ENCODE measurements at regions not wholly inside any gene's neighbourhood (a gene's known extent, or its start where the extent isn't known, plus 50 kb on each side); places are given as distances from the start of the nearest gene placed in this dataset.

GRCh38 chr12:47319746-47320145, 240.0 kb upstream of the AMIGO2 start:
- intact Hi-C loops (cut with micrococcal nuclease; ENCODE audit: unreplicated experiment): no loop called here
- no TSS peak for BruUV-seq (replicated peaks)
- no peaks in the 10 kb centered on the region for H3K36me3 ChIP-seq (replicated peaks in 1 of 2; ENCODE audit: control insufficient read depth in 1 of 2, insufficient read depth in 2 of 2, low read length in 2 of 2)
- H3K27ac ChIP-seq (ENCODE audit: extremely low read length, insufficient read depth, low read length): no peak overlapping the region
- H3K4me1 ChIP-seq (ENCODE audit: insufficient read depth, low read length): no peaks in the 10 kb centered on the region
- TF ChIP-seq RNF2 (conservative IDR thresholded peaks at IDR 0.05; ENCODE audit: low read depth) (no peak), MTA3 (CRISPR knock-in tag; IDR thresholded peaks at IDR 0.05) (no peak)
- TF ChIP-seq, protein P1, sequence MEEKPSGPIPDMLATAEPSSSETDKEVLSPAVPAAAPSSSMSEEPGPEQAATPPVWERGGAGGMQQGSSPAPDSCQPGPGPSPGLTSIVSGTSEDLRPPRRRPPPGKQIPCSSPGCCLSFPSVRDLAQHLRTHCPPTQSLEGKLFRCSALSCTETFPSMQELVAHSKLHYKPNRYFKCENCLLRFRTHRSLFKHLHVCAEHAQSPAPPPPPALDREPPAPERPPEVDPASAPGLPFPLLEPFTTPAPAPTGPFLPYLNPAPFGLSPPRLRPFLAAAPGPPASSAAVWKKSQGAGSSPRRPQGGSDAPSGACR (CRISPR knock-in tag; IDR thresholded peaks at IDR 0.05): no peak
- no peaks in the 10 kb centered on the region for H3K27me3 ChIP-seq (ENCODE audit: control insufficient read depth in 1 of 2, insufficient read depth in 2 of 2, low read length in 2 of 2)
- 82% methylated on average over 1 of the region's 1 CpG for WGBS (ENCODE audit: low lambda C conversion rate)
- H4K20me1 ChIP-seq (ENCODE audit: insufficient read depth, low read length): no peaks in the 10 kb centered on the region
- no peaks in the 10 kb centered on the region for H3K9me3 ChIP-seq (ENCODE audit: low read length)
- ChIA-PET POLR2A (no interaction called here), CTCF (ENCODE audit: low intra/inter-chr PET ratio, low total read pairs) (no interaction called here)
- H3K4me3 ChIP-seq (replicated peaks in 1 of 3; ENCODE audit: insufficient read depth in 1 of 3, low read depth in 2 of 3, low read length in 3 of 3): no peak overlapping the region
- FAIRE-seq (no peak), ATAC-seq (no peak), DNase-seq (ENCODE audit: low spot score) (no peak)
- H3K4me2 ChIP-seq (ENCODE audit: low read depth, low read length): no peak overlapping the region
- no peak overlapping the region for H2AFZ ChIP-seq (ENCODE audit: low read length)
- H3K79me2 ChIP-seq (ENCODE audit: insufficient read depth, low read length): no peaks in the 10 kb centered on the region
- H3K9ac ChIP-seq (ENCODE audit: insufficient read depth, low read depth, low read length): no peak overlapping the region
- in situ Hi-C loops (cut with HindIII; ENCODE audit: extremely low pct_ligation_motif_present, low pct_unique_long_range_greater_than_20kb): loop anchor here (25.0 kb wide), 1 partner anchor 982 kb away; no protein-coding TSS in a partner anchor

GRCh38 chr12:47318963-47319362, 239.2 kb upstream of the AMIGO2 start:
- H3K27me3 ChIP-seq (ENCODE audit: control insufficient read depth in 1 of 2, insufficient read depth in 2 of 2, low read length in 2 of 2): no peaks in the 10 kb centered on the region
- H3K4me3 ChIP-seq (replicated peaks in 1 of 3; ENCODE audit: insufficient read depth in 1 of 3, low read depth in 2 of 3, low read length in 3 of 3): no peak overlapping the region
- ChIA-PET POLR2A (no interaction called here), CTCF (ENCODE audit: low intra/inter-chr PET ratio, low total read pairs) (no interaction called here)
- no TSS peak for BruUV-seq (replicated peaks)
- no peak overlapping the region for H3K4me2 ChIP-seq (ENCODE audit: low read depth, low read length)
- FAIRE-seq (no peak), DNase-seq (ENCODE audit: low spot score) (no peak), ATAC-seq (no peak)
- H3K9me3 ChIP-seq (ENCODE audit: low read length): no peaks in the 10 kb centered on the region
- intact Hi-C loops (cut with micrococcal nuclease; ENCODE audit: unreplicated experiment): no loop called here
- in situ Hi-C loops (cut with HindIII; ENCODE audit: extremely low pct_ligation_motif_present, low pct_unique_long_range_greater_than_20kb): loop anchor here (25.0 kb wide), 1 partner anchor 982 kb away; no protein-coding TSS in a partner anchor
- 21% methylated on average over 4 of the region's 4 CpGs for WGBS (ENCODE audit: low lambda C conversion rate)
- H3K4me1 ChIP-seq (ENCODE audit: insufficient read depth, low read length): no peaks in the 10 kb centered on the region
- no peak overlapping the region for H2AFZ ChIP-seq (ENCODE audit: low read length)
- no peak overlapping the region for H3K9ac ChIP-seq (ENCODE audit: insufficient read depth, low read depth, low read length)
- no peak overlapping the region for H3K27ac ChIP-seq (ENCODE audit: extremely low read length, insufficient read depth, low read length)
- H3K79me2 ChIP-seq (ENCODE audit: insufficient read depth, low read length): no peaks in the 10 kb centered on the region
- no peaks in the 10 kb centered on the region for H4K20me1 ChIP-seq (ENCODE audit: insufficient read depth, low read length)
- no peaks in the 10 kb centered on the region for H3K36me3 ChIP-seq (replicated peaks in 1 of 2; ENCODE audit: control insufficient read depth in 1 of 2, insufficient read depth in 2 of 2, low read length in 2 of 2)
- TF ChIP-seq SSRP1 (CRISPR knock-in tag; IDR thresholded peaks at IDR 0.05) (no peak), ATM (IDR thresholded peaks at IDR 0.05; ENCODE audit: borderline replicate concordance) (no peak), KDM5A (IDR thresholded peaks at IDR 0.05; ENCODE audit: borderline replicate concordance, low read length) (no peak), ZNF280D (CRISPR knock-in tag; IDR thresholded peaks at IDR 0.05) (no peak), ZNF670 (CRISPR knock-in tag; IDR thresholded peaks at IDR 0.05; ENCODE audit: borderline replicate concordance) (no peak), ZNF230 (CRISPR knock-in tag; IDR thresholded peaks at IDR 0.05) (no peak), CBX1 (IDR thresholded peaks at IDR 0.05; ENCODE audit: low read depth) (no peak), ZNF572 (CRISPR knock-in tag; IDR thresholded peaks at IDR 0.05) (no peak), ZNF558 (CRISPR knock-in tag; IDR thresholded peaks at IDR 0.05; ENCODE audit: borderline replicate concordance) (no peak), BCL3 (CRISPR knock-in tag; IDR thresholded peaks at IDR 0.05) (no peak), ELF3 (CRISPR knock-in tag; IDR thresholded peaks at IDR 0.05) (no peak), SMAD1 (CRISPR knock-in tag; IDR thresholded peaks at IDR 0.05; ENCODE audit: borderline replicate concordance, low read depth) (no peak), ARNTL (CRISPR knock-in tag; IDR thresholded peaks at IDR 0.05) (no peak), ZNF263 (CRISPR knock-in tag; IDR thresholded peaks at IDR 0.05) (no peak)

Measured in HepG2 (cell line).